Cardiac muscle cell (in vitro differentiated cells and primary cell): ENCODE measurements at regions not wholly inside any gene's neighbourhood (a gene's known extent, or its start where the extent isn't known, plus 50 kb on each side); places are given as distances from the start of the nearest gene placed in this dataset.

ENCODE experiments used
- DNase-seq, 2 donors: peaks; one replicate each; pipeline versions ENCODE4 v3.0.0 to v3.0.0-alpha.2; 2010 to 2017; ENCODE audit warnings: low read depth in 1 of 2, low spot score in 1 of 2
- H3K27ac ChIP-seq: fragments of 200-600 bp; sonication (generic); 2 replicates; pipeline ENCODE4 v1.5.1; 2016
- H3K27me3 ChIP-seq: fragments of 200-600 bp; sonication (generic); 2 replicates; pipeline ENCODE4 v1.6.0; 2016; ENCODE audit warnings: control low read depth
- H3K36me3 ChIP-seq: fragments of 200-600 bp; sonication (generic); 2 replicates; pipeline ENCODE4 v1.5.1; 2016; ENCODE audit warnings: control low read depth
- H3K4me1 ChIP-seq: fragments of 200-600 bp; sonication (generic); 2 replicates; pipeline ENCODE4 v1.8.1; 2017; ENCODE audit warnings: low read depth, mild to moderate bottlenecking, mixed run types
- H3K4me3 ChIP-seq: fragments of 200-600 bp; sonication (generic); 2 replicates; pipeline ENCODE4 v1.5.1; 2016; ENCODE audit warnings: mild to moderate bottlenecking
- H3K9me3 ChIP-seq: fragments of 200-600 bp; sonication (generic); 2 replicates; pipeline ENCODE4 v1.5.1; 2017; ENCODE audit warnings: low read depth, mild to moderate bottlenecking, control low read depth
- CTCF ChIP-seq: IDR thresholded peaks from 2 replicates; pipeline ENCODE4 v1.5.1; 2012; ENCODE audit warnings: low read depth, mild to moderate bottlenecking, low read length

- no peaks in the 10 kb centered on the region for H3K9me3 ChIP-seq
- H3K27me3 ChIP-seq: no peaks in the 10 kb centered on the region
- no peak for TF ChIP-seq CTCF
- H3K4me3 ChIP-seq: no peak overlapping the region
- H3K36me3 ChIP-seq: no peaks in the 10 kb centered on the region
- DNase-seq: no peak
- H3K4me1 ChIP-seq: no peaks in the 10 kb centered on the region
- H3K27ac ChIP-seq: no peak overlapping the region
Measured at GRCh38 chr5:3654515-3654914, 58.9 kb downstream of the IRX1 start.

GRCh38 chr5:3656803-3657202 is 61.2 kb downstream of the IRX1 start:
- Histone ChIP-seq H3K36me3 (no peaks in the 10 kb centered on the region), H3K27me3 (no peaks in the 10 kb centered on the region), H3K27ac (no peak overlapping the region), H3K4me1 (no peaks in the 10 kb centered on the region), H3K4me3 (no peak overlapping the region), H3K9me3 (no peaks in the 10 kb centered on the region)
- no peak for TF ChIP-seq CTCF
- DNase-seq: no peak

- Histone ChIP-seq H3K9me3 (no peaks in the 10 kb centered on the region), H3K4me3 (no peak overlapping the region), H3K27ac (no peak overlapping the region), H3K4me1 (no peaks in the 10 kb centered on the region), H3K36me3 (no peaks in the 10 kb centered on the region), H3K27me3 (no peaks in the 10 kb centered on the region)
- no peak for DNase-seq
- no peak for TF ChIP-seq CTCF
Measured at GRCh38 chr5:3657364-3658022, 61.9 kb downstream of the IRX1 start.

GRCh38 chr5:3658929-3659328 is 63.3 kb downstream of the IRX1 start:
- no peak for DNase-seq
- Histone ChIP-seq H3K4me3 (no peak overlapping the region), H3K4me1 (no peaks in the 10 kb centered on the region)

GRCh38 chr5:3659907-3660306 is 64.3 kb downstream of the IRX1 start:
- DNase-seq: peak in 1 of 2 donors; percentile 1
- no peak overlapping the region for H3K4me3 ChIP-seq
- H3K27ac ChIP-seq: no peak overlapping the region
- H3K9me3 ChIP-seq: no peaks in the 10 kb centered on the region
- TF ChIP-seq CTCF: no peak
- no peaks in the 10 kb centered on the region for H3K27me3 ChIP-seq
- no peaks in the 10 kb centered on the region for H3K4me1 ChIP-seq
- no peaks in the 10 kb centered on the region for H3K36me3 ChIP-seq

More at GRCh38 chr5:3658929-3659328, 63.3 kb downstream of the IRX1 start:
- no peak overlapping the region for H3K27ac ChIP-seq
- H3K27me3 ChIP-seq: no peaks in the 10 kb centered on the region
- no peak for TF ChIP-seq CTCF
- no peaks in the 10 kb centered on the region for H3K36me3 ChIP-seq
- no peaks in the 10 kb centered on the region for H3K9me3 ChIP-seq
